ENCODE measurements at regions not wholly inside any gene's neighbourhood (a gene's known extent, or its start where the extent isn't known, plus 50 kb on each side); places are given as distances from the start of the nearest gene placed in this dataset.
"Not testable (repeated sequence)": the region's sequence is repeated elsewhere in the genome, so short reads cannot be mapped to it uniquely, and the experiment has no call there.

- no peak for DNase-seq (ENCODE audit: low read depth)
Observed at GRCh38 chr10:63675171-63675570, 154.0 kb downstream of the REEP3 start.

GRCh38 chr10:63677001-63677400, 155.8 kb downstream of the REEP3 start:
- DNase-seq (ENCODE audit: low read depth), result no peak

- DNase-seq (ENCODE audit: low read depth), result not testable (repeated sequence)
Observed at GRCh38 chr10:63680545-63680944, 159.3 kb downstream of the REEP3 start.

GRCh38 chr10:63681993-63682697, 160.9 kb downstream of the REEP3 start:
- DNase-seq (ENCODE audit: low read depth), result no peak

- DNase-seq (ENCODE audit: low read depth), result not testable (repeated sequence)
Observed at GRCh38 chr10:63682698-63683052, 161.5 kb downstream of the REEP3 start.

DNA sequence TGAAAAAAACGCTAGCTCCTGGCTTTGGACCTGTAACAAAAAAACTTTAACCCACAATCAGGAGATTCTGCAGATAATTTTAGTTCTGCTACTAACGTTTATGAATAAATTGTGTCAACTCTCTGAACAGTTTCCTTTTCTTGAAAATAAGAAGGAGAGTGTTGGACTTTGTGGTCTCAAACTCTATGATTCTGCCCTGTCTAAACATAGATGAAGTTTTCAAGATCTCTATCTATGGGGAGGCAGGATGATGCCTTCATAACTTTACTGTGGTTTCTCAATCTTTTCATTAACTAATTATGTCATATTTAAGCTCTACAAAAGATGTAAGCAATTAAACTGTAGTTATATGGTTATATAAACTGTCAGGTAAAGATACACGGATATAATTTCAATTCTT, 162.0 kb downstream of the REEP3 start:
- DNase-seq (ENCODE audit: low read depth), result no peak

DNA sequence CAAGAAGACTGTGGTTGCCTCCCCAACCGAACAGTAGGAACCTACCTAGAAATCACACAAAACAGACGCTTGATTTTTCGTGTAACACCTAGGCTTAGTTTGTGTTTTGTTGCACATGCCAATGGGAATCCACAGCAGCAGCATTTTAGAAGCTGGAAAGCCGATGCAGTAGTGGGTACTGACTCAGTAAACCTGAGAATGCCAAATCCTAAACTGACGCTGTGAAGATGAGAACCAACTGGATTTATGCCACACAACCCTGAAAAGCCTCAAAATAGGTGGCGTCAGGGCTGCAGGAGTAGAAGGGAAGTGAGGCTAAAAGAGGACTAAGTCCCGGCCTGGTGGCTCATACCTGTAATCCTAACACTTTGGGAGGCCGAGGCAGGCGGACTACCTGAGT, 162.5 kb downstream of the REEP3 start:
- DNase-seq (ENCODE audit: low read depth), result no peak

DNA sequence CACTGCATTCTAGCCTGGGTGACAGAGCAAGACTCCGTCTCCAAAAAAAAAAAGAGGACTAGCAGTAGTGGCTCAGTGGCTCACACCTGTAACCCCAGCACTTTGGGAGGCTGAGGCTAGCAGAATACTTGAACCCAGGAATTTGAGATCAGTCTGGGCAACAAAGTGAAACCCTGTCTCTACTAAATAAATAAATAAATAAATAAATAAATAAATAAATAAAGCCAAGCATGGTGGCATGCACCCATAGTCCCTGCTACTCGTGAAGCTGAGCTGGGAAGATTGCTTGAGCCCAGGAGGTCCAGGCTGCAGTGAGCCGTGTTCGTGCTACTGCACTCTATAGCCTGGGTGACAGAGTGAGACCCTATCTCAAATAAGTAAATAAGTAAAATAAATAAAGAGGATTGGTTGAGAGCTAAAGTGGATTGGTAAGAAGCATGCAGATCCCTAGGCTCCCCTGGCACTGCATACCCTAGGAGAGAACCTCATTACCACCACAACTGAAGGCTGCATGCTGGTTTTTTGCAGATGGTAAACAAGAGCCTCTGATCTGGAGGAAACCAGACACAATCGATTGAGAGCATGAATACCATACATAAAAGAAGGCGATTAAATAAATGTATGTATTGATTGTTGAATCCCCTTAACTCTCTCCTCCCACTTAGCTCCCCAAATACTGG, 163.2 kb downstream of the REEP3 start:
- DNase-seq (ENCODE audit: low read depth), result no peak

DNA sequence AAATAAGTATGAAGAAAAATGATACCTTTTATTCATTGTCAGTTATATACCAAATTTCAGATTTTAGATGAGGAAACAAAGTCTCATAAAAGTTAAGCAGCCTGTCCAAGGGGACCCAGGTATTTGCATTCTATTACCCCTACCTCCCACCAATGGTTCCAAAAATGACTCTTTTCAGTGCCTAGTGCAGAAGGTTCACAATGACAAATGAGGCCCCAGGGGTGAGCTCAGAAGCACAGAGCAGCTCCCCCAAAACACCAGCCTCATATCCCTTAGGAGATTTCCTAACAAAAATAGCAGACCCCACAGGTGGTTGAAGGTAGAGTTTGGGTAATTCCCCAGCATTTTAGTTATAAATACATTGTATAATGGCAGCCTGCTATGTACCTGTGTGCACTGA, 168.6 kb downstream of the REEP3 start:
- DNase-seq (ENCODE audit: low read depth), result no peak

- DNase-seq (ENCODE audit: low read depth), result no peak
Observed at GRCh38 chr10:63692220-63692896, 171.2 kb downstream of the REEP3 start.

- not testable (repeated sequence) for DNase-seq (ENCODE audit: low read depth)
Observed at GRCh38 chr10:63693021-63693420, 171.8 kb downstream of the REEP3 start.

DNA sequence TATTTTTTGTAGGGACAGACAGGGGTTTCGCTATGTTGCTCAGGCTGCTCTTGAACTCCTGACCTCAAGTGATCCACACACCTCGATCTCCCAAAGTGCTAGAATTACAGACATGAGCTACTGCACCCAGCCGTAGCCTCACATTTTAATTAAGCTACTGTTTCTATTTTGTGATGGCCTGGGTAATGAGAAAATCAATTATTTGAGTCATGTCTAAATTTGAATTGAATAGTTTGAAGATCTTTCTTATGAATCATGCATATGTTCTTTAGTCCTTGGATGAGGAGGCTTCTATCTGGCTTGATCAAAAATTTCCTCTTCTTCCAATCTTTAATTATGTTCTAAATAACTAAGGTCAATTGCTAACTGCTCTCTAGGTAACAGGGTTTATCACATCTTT, 175.0 kb downstream of the REEP3 start:
- no peak for DNase-seq (ENCODE audit: low read depth)

DNA sequence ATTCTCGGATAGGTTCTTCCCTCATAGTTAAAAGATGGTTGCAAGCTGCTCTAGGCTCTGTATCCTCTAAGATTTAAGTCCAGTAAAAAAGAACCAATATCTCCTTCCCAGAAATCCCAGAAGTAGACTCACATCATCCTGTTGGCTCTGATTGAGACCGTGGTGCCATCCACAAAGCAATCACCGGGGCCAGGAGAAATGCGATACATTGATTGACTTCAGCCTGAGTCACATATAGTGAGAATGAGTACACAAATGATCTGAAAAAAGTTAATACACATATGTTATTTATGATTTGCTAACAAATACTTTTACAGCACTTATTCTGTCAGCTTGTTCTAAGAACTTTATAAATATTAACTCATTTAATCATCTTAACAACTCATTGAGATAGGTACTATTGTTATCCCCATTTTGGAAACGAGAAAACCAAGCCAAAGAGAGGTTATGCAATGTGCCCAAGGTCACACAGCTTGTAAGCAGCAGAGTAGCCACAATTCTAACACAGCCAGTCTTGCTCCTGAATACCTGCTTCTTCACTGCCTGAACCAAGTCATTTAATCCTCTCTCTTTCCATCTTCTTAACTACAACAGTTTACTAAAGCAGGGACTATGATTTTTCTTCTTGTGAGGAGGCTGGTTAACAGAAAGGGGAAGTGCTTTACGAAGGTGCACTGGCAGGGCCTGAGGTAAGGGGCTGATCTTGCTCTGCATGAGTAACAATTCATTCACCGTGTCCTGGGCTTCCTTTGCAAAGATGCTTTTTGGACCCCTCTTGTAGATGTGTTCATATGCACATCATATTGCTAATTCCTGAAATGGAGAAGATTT, 177.0 kb downstream of the REEP3 start:
- no peak for DNase-seq (ENCODE audit: low read depth)

DNA sequence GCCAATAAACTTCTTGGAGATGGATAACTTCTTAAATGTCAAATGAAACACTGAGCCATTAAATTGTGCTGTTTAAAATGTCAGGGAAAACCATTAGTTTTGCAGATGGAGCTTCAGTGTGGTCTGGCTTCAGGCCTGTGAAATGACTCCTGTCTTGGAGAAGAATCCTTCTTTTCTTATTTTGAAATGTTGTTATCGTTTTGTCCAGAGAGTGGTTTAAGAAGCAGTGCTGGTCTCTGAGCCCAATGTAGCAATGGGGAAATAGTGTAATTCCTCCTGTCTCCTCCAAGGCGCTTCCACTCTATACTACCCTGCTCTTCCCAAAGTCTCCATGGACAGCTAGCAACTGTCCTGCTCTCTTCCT, 177.6 kb downstream of the REEP3 start:
- no peak for DNase-seq (ENCODE audit: low read depth)

GRCh38 chr10:63699785-63700613, 178.8 kb downstream of the REEP3 start:
- DNase-seq (ENCODE audit: low read depth), result no peak

DNA sequence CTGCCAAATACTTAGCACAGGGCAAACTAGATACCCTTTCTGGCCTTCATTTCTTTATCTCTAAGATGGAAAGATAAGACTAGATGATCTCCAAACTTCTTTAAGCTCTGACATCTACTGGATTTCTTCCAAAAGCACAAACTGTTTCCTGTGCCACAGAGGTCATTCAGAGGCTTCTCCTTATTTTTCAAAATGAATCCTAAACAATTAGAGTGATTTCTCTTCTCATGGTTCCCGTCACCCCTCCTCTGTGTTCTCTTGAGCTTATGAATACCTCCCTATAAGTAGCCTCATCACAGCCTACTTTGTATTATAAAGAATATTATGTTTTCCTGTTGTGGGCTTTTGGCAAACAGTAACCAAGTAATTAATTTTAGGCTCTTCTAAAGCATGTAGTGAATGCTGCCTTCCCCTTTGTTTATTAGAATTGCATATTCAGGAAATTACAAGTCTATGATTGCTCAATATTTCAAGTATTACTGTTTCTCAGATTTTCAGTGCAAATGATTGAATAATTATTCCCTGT, 179.5 kb downstream of the REEP3 start:
- DNase-seq (ENCODE audit: low read depth), result no peak

GRCh38 chr10:63702092-63702491, 180.9 kb downstream of the REEP3 start:
- DNase-seq (ENCODE audit: low read depth), result no peak

- DNase-seq (ENCODE audit: low read depth), result no peak
Observed at GRCh38 chr10:63703113-63703670, 182.0 kb downstream of the REEP3 start.

- no peak for DNase-seq (ENCODE audit: low read depth)
Observed at GRCh38 chr10:63703740-63704345, 182.6 kb downstream of the REEP3 start.

- DNase-seq (ENCODE audit: low read depth), result no peak
Observed at GRCh38 chr10:63707254-63707910, 186.2 kb downstream of the REEP3 start.
